ENCODE measurements at regions not wholly inside any gene's neighbourhood (a gene's known extent, or its start where the extent isn't known, plus 50 kb on each side); places are given as distances from the start of the nearest gene placed in this dataset.

GRCh38 chr11:70026726-70027125 is 51.4 kb upstream of the ANO1 start:
- TF ChIP-seq CTCF (IDR thresholded peaks at IDR 0.05; ENCODE audit: low read depth, low read length): no peak
- no peaks in the 10 kb centered on the region for H3K4me1 ChIP-seq

GRCh38 chr11:70027451-70027850 is 50.7 kb upstream of the ANO1 start:
- H3K27me3 ChIP-seq: no peaks in the 10 kb centered on the region

More at GRCh38 chr11:70026726-70027125, 51.4 kb upstream of the ANO1 start:
- Histone ChIP-seq H3K4me3 (ENCODE audit: low read depth, low read length) (no peak overlapping the region), H3K27me3 (no peaks in the 10 kb centered on the region), H3K9me3 (no peaks in the 10 kb centered on the region), H3K36me3 (no peaks in the 10 kb centered on the region)
- no peak for DNase-seq

GRCh38 chr11:70028147-70028855 is 49.8 kb upstream of the ANO1 start:
- Histone ChIP-seq H3K4me3 (ENCODE audit: low read depth, low read length) (no peak overlapping the region), H3K9me3 (no peaks in the 10 kb centered on the region), H3K4me1 (no peaks in the 10 kb centered on the region), H3K36me3 (no peaks in the 10 kb centered on the region), H3K27me3 (no peaks in the 10 kb centered on the region)
- no peak for TF ChIP-seq CTCF (IDR thresholded peaks at IDR 0.05; ENCODE audit: low read depth, low read length)
- DNase-seq: no peak

More at GRCh38 chr11:70027451-70027850, 50.7 kb upstream of the ANO1 start:
- no peaks in the 10 kb centered on the region for H3K4me1 ChIP-seq
- no peak for TF ChIP-seq CTCF (IDR thresholded peaks at IDR 0.05; ENCODE audit: low read depth, low read length)
- H3K36me3 ChIP-seq: no peaks in the 10 kb centered on the region
- no peaks in the 10 kb centered on the region for H3K9me3 ChIP-seq
- H3K4me3 ChIP-seq (ENCODE audit: low read depth, low read length): no peak overlapping the region
- DNase-seq: no peak
